ENCODE measurements at regions not wholly inside any gene's neighbourhood (a gene's known extent, or its start where the extent isn't known, plus 50 kb on each side); places are given as distances from the start of the nearest gene placed in this dataset.

DNA sequence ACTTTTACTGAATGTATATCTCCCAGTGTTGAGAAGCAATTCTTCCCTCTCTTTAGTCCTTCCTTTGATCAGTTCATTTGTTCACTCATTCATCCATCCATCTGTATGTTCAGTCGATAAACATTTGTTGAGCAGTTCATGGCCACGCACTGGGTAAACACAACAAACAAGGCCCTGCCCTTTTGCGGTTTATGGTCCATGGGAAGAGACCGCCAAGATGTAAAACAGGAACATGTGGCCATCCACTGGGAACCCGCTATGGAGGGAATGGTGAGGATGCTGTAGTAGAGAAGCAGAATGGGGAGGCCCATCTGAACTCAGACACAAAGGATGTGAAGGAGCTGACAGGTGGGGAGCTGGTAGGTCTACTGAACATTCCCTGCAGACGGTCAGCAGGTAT is 102.7 kb upstream of the SPRY4 start:
- DNase-seq (no peak), ATAC-seq (no peak)
- no peak overlapping the region for H3K4me3 ChIP-seq
- TF ChIP-seq, protein P1, sequence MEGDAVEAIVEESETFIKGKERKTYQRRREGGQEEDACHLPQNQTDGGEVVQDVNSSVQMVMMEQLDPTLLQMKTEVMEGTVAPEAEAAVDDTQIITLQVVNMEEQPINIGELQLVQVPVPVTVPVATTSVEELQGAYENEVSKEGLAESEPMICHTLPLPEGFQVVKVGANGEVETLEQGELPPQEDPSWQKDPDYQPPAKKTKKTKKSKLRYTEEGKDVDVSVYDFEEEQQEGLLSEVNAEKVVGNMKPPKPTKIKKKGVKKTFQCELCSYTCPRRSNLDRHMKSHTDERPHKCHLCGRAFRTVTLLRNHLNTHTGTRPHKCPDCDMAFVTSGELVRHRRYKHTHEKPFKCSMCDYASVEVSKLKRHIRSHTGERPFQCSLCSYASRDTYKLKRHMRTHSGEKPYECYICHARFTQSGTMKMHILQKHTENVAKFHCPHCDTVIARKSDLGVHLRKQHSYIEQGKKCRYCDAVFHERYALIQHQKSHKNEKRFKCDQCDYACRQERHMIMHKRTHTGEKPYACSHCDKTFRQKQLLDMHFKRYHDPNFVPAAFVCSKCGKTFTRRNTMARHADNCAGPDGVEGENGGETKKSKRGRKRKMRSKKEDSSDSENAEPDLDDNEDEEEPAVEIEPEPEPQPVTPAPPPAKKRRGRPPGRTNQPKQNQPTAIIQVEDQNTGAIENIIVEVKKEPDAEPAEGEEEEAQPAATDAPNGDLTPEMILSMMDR (IDR thresholded peaks at IDR 0.05) = no peak
- intact Hi-C loops (cut with DNase I) = no loop called here
- H3K4me1 ChIP-seq = peaks cover 8% of the 10 kb centered on the region
- H3K36me3 ChIP-seq = no peaks in the 10 kb centered on the region
- no peak overlapping the region for H3K27ac ChIP-seq
- H3K27me3 ChIP-seq = no peaks in the 10 kb centered on the region
- no peaks in the 10 kb centered on the region for H3K9me3 ChIP-seq

DNA sequence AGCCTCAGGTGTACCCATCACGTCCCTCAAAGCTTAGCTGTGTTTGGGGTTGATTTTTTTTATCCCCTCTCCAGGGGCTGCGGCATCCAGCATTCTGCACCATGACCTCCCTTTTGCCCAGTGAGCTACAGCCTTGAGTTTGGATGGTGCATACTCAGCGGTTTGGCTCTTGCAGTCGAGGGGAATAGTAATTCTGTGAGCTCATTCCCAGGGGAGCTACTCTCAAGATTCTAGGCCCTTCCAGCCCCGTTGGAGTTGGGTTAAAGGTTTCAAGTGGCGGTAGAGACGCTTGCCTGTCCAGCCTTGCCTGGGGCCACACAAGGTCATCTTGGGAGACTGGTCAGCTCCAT is 102.2 kb upstream of the SPRY4 start:
- ATAC-seq (no peak), DNase-seq (no peak)
- no peaks in the 10 kb centered on the region for H3K9me3 ChIP-seq
- H3K4me3 ChIP-seq = no peak overlapping the region
- peaks cover 8% of the 10 kb centered on the region for H3K4me1 ChIP-seq
- H3K36me3 ChIP-seq = no peaks in the 10 kb centered on the region
- intact Hi-C loops (cut with DNase I) = no loop called here
- TF ChIP-seq, protein P1 (IDR thresholded peaks at IDR 0.05) = no peak
- no peaks in the 10 kb centered on the region for H3K27me3 ChIP-seq
- H3K27ac ChIP-seq = no peak overlapping the region

DNA sequence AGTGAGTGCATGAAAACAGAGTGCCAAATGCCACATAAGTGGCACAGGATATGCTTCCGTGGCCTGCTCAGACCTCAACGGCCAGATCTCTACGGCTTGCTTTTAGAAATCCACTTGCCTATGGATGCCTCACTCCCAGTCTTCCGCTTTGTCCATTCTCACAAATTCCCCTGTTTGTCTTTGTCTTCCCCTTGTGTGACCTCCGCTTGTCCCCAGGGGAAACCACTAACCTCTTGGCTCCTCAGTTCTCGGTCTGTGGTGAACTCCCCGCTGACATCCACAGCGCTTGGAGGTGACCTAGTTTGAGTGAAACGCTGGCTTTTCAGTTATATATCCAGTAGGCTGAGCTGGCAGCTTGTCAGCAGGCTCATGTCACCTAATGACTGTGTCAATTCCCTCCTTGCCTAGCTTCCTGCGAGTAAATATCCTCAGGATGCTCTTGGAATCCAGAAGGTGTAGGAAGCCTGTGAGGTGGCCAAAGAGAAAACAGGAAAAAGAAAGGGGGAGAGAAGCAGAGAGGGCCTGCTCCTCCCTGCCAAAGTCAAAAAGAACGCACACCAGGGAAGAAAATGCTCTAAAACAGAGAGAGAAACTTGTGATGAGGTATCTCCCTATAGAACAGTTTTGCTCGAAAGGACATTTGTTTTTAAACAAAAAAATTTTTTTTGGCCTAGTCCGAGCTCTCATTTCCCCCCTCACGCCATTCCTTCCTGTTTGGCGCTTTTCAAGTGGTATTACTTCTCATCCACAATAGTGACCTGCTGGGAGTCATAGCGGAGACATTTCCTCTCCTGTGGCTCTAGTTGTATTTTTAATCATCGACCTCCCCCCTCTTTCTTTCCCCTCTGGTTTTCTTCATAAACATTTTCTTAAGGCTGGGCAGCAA is 101.6 kb upstream of the SPRY4 start:
- peak; percentile 30 for ATAC-seq
- H3K27ac ChIP-seq = peak overlapping the region; percentile 20
- no peak for DNase-seq

DNA sequence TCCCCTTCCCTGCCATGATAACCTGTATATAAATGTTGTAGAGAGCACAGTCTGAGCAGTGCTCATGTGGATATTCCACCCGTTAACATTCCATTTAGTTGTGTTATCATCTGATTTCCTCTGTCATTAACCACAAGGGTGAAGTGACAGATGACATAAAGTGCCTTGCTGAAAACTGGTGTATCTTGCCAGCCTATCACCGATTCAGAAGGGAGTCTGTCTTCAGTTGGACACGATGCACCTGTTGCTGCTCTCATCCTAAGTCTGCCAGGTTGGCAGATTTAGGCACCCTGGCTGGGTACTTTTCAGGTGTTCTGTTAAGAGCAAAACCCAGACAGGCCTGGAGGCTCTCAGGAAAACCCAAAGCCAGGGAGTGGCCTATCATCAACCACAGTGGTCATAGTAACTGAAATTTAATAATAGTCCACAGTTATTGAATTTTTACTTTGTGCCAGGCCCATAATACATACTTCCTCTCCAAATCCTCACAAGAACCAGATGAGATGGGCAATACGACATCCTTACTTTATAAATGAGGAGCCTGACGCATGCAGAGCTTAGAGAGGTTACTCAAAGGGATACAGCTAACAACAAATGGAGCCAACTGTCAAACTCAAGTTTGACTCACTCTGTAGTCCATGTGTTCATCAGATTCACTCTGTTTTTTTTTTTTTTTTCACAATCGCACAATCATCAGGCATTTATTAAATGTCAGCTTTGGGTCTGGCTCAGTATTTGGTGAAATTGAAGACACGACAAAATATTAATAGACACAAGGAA is 100.7 kb upstream of the SPRY4 start:
- H3K4me3 ChIP-seq = no peak overlapping the region
- ATAC-seq = no peak
- no peak overlapping the region for H3K27ac ChIP-seq
- TF ChIP-seq, protein P1 (IDR thresholded peaks at IDR 0.05) = no peak
- H3K36me3 ChIP-seq = no peaks in the 10 kb centered on the region
- DNase-seq = no peak
- no peaks in the 10 kb centered on the region for H3K27me3 ChIP-seq
- peaks cover 8% of the 10 kb centered on the region for H3K4me1 ChIP-seq
- H3K9me3 ChIP-seq = no peaks in the 10 kb centered on the region
- intact Hi-C loops (cut with DNase I) = no loop called here

More for the DNA sequence above, 101.6 kb upstream of the SPRY4 start:
- peaks cover 8% of the 10 kb centered on the region for H3K4me1 ChIP-seq
- H3K9me3 ChIP-seq = no peaks in the 10 kb centered on the region
- intact Hi-C loops (cut with DNase I) = no loop called here
- no peaks in the 10 kb centered on the region for H3K27me3 ChIP-seq
- no peaks in the 10 kb centered on the region for H3K36me3 ChIP-seq
- no peak overlapping the region for H3K4me3 ChIP-seq
- TF ChIP-seq, protein P1 (IDR thresholded peaks at IDR 0.05) = no peak

DNA sequence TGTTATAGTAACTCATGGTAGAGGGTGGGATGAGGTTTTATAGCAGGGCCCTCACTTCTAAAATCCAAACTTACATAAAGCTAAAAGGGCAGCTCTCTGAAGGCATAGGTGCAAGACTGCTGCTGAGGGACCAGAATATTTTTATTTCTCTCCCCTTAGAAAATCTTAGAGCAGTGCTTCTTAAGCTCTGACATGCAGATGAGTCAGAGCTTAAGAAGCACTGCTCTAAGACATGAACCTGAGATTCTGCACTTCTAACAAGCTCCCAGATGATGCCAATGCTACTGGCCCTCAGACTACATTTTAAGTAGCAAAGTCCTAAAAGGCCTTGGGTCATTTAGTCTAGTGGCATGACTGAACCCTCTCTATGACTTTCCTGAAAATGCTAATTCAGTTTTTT is 97.6 kb upstream of the SPRY4 start:
- Histone ChIP-seq H3K27me3 (no peaks in the 10 kb centered on the region), H3K36me3 (no peaks in the 10 kb centered on the region), H3K9me3 (no peaks in the 10 kb centered on the region), H3K4me1 (peaks cover 9% of the 10 kb centered on the region), H3K4me3 (no peak overlapping the region), H3K27ac (no peak overlapping the region)
- DNase-seq (no peak), ATAC-seq (no peak)
- intact Hi-C loops (cut with DNase I) = no loop called here
- TF ChIP-seq, protein P1 (IDR thresholded peaks at IDR 0.05) = no peak

Measured in upper lobe of right lung (tissue), 1 donor.